GM12891 (cell line): ENCODE measurements at regions not wholly inside any gene's neighbourhood (a gene's known extent, or its start where the extent isn't known, plus 50 kb on each side); places are given as distances from the start of the nearest gene placed in this dataset.

Source experiments
- POLR2AphosphoS5 ChIP-seq: IDR thresholded peaks from 2 replicates; pipeline ENCODE4 v1.6.1; 2011; ENCODE audit warnings: low read depth, low read length, control low read depth
- TAF1 ChIP-seq: IDR thresholded peaks from 2 replicates; pipeline ENCODE4 v1.6.1; 2011; ENCODE audit warnings: low read depth, low read length, control low read depth

- TF ChIP-seq POLR2AphosphoS5 (no peak), TAF1 (no peak)
Measured at GRCh38 chr12:67582238-67582834, 66.2 kb upstream of the DYRK2 start.
